Fibroblast of peridontal ligament (primary cell): ENCODE measurements at regions not wholly inside any gene's neighbourhood (a gene's known extent, or its start where the extent isn't known, plus 50 kb on each side); places are given as distances from the start of the nearest gene placed in this dataset.
"Not testable (repeated sequence)": the region's sequence is repeated elsewhere in the genome, so short reads cannot be mapped to it uniquely, and the experiment has no call there.

Source experiments
- DNase-seq: peaks from one replicate; pipeline ENCODE4 v3.0.0-alpha.2; 2010; ENCODE audit errors: extremely low read depth

GRCh38 chr2:123808243-123808642 is 216.8 kb upstream of the CNTNAP5 start:
- no peak for DNase-seq

GRCh38 chr2:123811846-123812245 is 213.2 kb upstream of the CNTNAP5 start:
- DNase-seq = no peak

- DNase-seq = no peak
Observed at GRCh38 chr2:123816203-123816602, 208.9 kb upstream of the CNTNAP5 start.

GRCh38 chr2:123816928-123817327 is 208.2 kb upstream of the CNTNAP5 start:
- no peak for DNase-seq

GRCh38 chr2:123826729-123827271 is 198.3 kb upstream of the CNTNAP5 start:
- DNase-seq = no peak

GRCh38 chr2:123839326-123839725 is 185.8 kb upstream of the CNTNAP5 start:
- no peak for DNase-seq

GRCh38 chr2:123840016-123840415 is 185.1 kb upstream of the CNTNAP5 start:
- no peak for DNase-seq

- DNase-seq = no peak
Observed at GRCh38 chr2:123840574-123840973, 184.5 kb upstream of the CNTNAP5 start.

- no peak for DNase-seq
Observed at GRCh38 chr2:123851281-123851680, 173.8 kb upstream of the CNTNAP5 start.

- no peak for DNase-seq
Observed at GRCh38 chr2:123853161-123853560, 171.9 kb upstream of the CNTNAP5 start.

GRCh38 chr2:123859031-123859430 is 166.1 kb upstream of the CNTNAP5 start:
- not testable (repeated sequence) for DNase-seq

GRCh38 chr2:123864416-123864815 is 160.7 kb upstream of the CNTNAP5 start:
- no peak for DNase-seq

GRCh38 chr2:123870206-123870880 is 154.7 kb upstream of the CNTNAP5 start:
- DNase-seq = no peak

GRCh38 chr2:123870881-123871276 is 154.2 kb upstream of the CNTNAP5 start:
- no peak for DNase-seq

GRCh38 chr2:123890148-123890547 is 134.9 kb upstream of the CNTNAP5 start:
- no peak for DNase-seq

- no peak for DNase-seq
Observed at GRCh38 chr2:123894167-123894566, 130.9 kb upstream of the CNTNAP5 start.

GRCh38 chr2:123895651-123896050 is 129.4 kb upstream of the CNTNAP5 start:
- DNase-seq = no peak

GRCh38 chr2:123901256-123901655 is 123.8 kb upstream of the CNTNAP5 start:
- no peak for DNase-seq

- no peak for DNase-seq
Observed at GRCh38 chr2:123906361-123906760, 118.7 kb upstream of the CNTNAP5 start.

- no peak for DNase-seq
Observed at GRCh38 chr2:123908522-123908921, 116.6 kb upstream of the CNTNAP5 start.

GRCh38 chr2:123912171-123912570 is 112.9 kb upstream of the CNTNAP5 start:
- DNase-seq = no peak

- no peak for DNase-seq
Observed at GRCh38 chr2:123913143-123913735, 111.8 kb upstream of the CNTNAP5 start.

- DNase-seq = no peak
Observed at GRCh38 chr2:123915380-123915779, 109.7 kb upstream of the CNTNAP5 start.
